Ishikawa (cell line): ENCODE measurements at regions not wholly inside any gene's neighbourhood (a gene's known extent, or its start where the extent isn't known, plus 50 kb on each side); places are given as distances from the start of the nearest gene placed in this dataset.
A peak's percentile ranks its signal among the peaks of the same experiment; 100 is the strongest.

Source experiments
- CEBPB ChIP-seq: IDR thresholded peaks from 2 replicates; pipeline ENCODE4 v1.6.1; 2012
- CREB1 ChIP-seq: IDR thresholded peaks from 2 replicates; pipeline ENCODE4 v1.6.1; 2012; ENCODE audit warnings: low read depth
- EGR1 ChIP-seq: IDR thresholded peaks from 2 replicates; pipeline ENCODE4 v1.6.1; 2012
- EP300 ChIP-seq: IDR thresholded peaks from 2 replicates; pipeline ENCODE4 v1.6.1; 2012; ENCODE audit warnings: borderline replicate concordance
- FOXM1 ChIP-seq: IDR thresholded peaks from 2 replicates; pipeline ENCODE4 v1.6.1; 2012; ENCODE audit warnings: low read depth, borderline replicate concordance
- NFIC ChIP-seq: IDR thresholded peaks from 2 replicates; pipeline ENCODE4 v1.6.1; 2012
- RAD21 ChIP-seq: IDR thresholded peaks from 2 replicates; pipeline ENCODE4 v1.6.1; 2012; ENCODE audit warnings: low read depth
- TAF1 ChIP-seq: IDR thresholded peaks from 2 replicates; pipeline ENCODE4 v1.6.1; 2012; ENCODE audit warnings: low read depth, mild to moderate bottlenecking
- TCF12 ChIP-seq: IDR thresholded peaks from 2 replicates; pipeline ENCODE4 v1.6.1; 2012; ENCODE audit warnings: low read depth
- TEAD4 ChIP-seq: IDR thresholded peaks from 2 replicates; pipeline ENCODE4 v1.6.1; 2012
- YY1 ChIP-seq: IDR thresholded peaks from 2 replicates; pipeline ENCODE4 v1.6.1; 2012; ENCODE audit warnings: low read depth
- ZBTB7A ChIP-seq: IDR thresholded peaks from 2 replicates; pipeline ENCODE4 v1.6.1; 2012; ENCODE audit warnings: low read depth
- TF ChIP-seq, protein P1 (sequence below): IDR thresholded peaks from 2 replicates; pipeline ENCODE4 v1.6.1; 2012
- TF ChIP-seq, protein P2 (sequence below): IDR thresholded peaks from 2 replicates; pipeline ENCODE4 v1.6.1; 2012; ENCODE audit warnings: low read depth, mild to moderate bottlenecking
- TF ChIP-seq, protein P3 (sequence below): IDR thresholded peaks from 2 replicates; pipeline ENCODE4 v1.6.1; 2012

DNA sequence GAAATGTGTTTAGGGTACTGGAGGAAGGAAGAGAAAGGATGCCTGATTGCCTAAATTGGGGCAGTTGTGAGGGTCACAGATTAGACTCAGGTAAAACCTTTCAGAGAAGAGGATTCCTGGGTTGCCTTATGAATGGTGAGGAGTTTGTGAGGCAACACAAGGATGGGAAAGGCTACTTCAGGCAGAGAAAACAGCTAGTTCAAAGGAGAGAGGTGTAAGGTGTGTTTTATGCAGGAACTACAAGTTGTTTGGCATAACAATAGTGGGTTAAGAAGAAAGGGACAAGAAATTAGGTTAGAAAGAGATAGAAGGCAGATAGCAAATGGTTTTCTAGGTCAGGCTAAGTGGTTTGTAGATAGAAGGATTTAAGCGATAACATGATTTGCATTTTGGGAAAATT is 75.1 kb upstream of the PGRMC2 start:
- TF ChIP-seq FOXM1 = no peak
- TF ChIP-seq YY1 = no peak
- TF ChIP-seq TAF1 = no peak
- TF ChIP-seq EP300 = no peak
- TF ChIP-seq, protein P1, sequence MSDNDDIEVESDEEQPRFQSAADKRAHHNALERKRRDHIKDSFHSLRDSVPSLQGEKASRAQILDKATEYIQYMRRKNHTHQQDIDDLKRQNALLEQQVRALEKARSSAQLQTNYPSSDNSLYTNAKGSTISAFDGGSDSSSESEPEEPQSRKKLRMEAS = no peak
- no peak for TF ChIP-seq RAD21
- TF ChIP-seq, protein P2, sequence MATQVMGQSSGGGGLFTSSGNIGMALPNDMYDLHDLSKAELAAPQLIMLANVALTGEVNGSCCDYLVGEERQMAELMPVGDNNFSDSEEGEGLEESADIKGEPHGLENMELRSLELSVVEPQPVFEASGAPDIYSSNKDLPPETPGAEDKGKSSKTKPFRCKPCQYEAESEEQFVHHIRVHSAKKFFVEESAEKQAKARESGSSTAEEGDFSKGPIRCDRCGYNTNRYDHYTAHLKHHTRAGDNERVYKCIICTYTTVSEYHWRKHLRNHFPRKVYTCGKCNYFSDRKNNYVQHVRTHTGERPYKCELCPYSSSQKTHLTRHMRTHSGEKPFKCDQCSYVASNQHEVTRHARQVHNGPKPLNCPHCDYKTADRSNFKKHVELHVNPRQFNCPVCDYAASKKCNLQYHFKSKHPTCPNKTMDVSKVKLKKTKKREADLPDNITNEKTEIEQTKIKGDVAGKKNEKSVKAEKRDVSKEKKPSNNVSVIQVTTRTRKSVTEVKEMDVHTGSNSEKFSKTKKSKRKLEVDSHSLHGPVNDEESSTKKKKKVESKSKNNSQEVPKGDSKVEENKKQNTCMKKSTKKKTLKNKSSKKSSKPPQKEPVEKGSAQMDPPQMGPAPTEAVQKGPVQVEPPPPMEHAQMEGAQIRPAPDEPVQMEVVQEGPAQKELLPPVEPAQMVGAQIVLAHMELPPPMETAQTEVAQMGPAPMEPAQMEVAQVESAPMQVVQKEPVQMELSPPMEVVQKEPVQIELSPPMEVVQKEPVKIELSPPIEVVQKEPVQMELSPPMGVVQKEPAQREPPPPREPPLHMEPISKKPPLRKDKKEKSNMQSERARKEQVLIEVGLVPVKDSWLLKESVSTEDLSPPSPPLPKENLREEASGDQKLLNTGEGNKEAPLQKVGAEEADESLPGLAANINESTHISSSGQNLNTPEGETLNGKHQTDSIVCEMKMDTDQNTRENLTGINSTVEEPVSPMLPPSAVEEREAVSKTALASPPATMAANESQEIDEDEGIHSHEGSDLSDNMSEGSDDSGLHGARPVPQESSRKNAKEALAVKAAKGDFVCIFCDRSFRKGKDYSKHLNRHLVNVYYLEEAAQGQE = no peak
- no peak for TF ChIP-seq EGR1
- TF ChIP-seq TEAD4 = no peak
- TF ChIP-seq CREB1 = no peak
- no peak for TF ChIP-seq TCF12
- TF ChIP-seq, protein P3, sequence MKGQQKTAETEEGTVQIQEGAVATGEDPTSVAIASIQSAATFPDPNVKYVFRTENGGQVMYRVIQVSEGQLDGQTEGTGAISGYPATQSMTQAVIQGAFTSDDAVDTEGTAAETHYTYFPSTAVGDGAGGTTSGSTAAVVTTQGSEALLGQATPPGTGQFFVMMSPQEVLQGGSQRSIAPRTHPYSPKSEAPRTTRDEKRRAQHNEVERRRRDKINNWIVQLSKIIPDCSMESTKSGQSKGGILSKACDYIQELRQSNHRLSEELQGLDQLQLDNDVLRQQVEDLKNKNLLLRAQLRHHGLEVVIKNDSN = no peak
- TF ChIP-seq CEBPB = no peak

DNA sequence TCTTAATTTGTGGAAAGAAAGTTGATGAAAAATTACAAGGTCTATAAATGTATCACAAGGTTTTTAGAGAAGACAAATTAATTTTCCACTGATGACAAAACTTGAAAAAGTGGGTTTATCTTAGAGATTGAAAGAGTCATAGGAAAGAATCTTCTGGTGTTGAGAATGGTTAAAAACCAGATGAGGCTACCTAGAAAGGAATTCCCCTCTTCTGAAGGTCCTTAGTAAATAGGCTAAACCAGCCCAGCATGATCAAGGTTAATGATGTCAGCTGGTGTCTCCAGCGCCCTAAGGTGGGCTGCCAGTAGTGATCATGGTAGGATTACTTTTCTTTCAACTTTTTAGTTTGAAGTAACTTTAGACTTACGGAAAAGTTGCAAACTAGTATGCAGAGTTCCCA is 71.8 kb upstream of the PGRMC2 start:
- TF ChIP-seq ZBTB7A (no peak), TAF1 (no peak), FOXM1 (no peak), YY1 (no peak), RAD21 (no peak), EP300 (no peak), CEBPB (no peak), NFIC (no peak), CREB1 (no peak), TCF12 (no peak), TEAD4 (no peak)
- TF ChIP-seq, protein P1 = no peak
- TF ChIP-seq, protein P3 = no peak
- TF ChIP-seq, protein P2 = no peak

DNA sequence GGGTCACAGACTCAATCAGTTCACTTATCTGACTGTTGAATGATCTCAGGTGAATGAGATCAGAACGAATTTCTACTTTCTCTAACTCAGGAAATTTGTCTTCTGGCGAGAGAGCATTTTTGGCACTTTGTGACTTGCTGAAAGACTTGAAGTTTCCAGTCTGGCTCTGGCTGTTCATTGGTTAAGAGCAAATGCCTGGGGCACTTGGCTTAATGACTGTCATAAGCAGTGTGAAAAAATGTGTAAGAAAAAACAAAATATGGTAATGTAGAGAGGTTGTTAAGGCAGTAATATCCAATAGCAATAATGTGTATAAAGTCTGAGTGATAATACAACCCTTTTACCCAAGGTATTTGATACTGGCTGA is 71.3 kb upstream of the PGRMC2 start:
- no peak for TF ChIP-seq ZBTB7A
- TF ChIP-seq RAD21 = no peak
- no peak for TF ChIP-seq TEAD4
- TF ChIP-seq FOXM1 = no peak
- TF ChIP-seq YY1 = no peak
- no peak for TF ChIP-seq TCF12
- no peak for TF ChIP-seq EGR1
- no peak for TF ChIP-seq EP300
- TF ChIP-seq CEBPB = no peak
- TF ChIP-seq, protein P1 = no peak
- no peak for TF ChIP-seq TAF1
- TF ChIP-seq CREB1 = no peak
- no peak for TF ChIP-seq NFIC
- TF ChIP-seq, protein P2 = no peak
- TF ChIP-seq, protein P3 = no peak

DNA sequence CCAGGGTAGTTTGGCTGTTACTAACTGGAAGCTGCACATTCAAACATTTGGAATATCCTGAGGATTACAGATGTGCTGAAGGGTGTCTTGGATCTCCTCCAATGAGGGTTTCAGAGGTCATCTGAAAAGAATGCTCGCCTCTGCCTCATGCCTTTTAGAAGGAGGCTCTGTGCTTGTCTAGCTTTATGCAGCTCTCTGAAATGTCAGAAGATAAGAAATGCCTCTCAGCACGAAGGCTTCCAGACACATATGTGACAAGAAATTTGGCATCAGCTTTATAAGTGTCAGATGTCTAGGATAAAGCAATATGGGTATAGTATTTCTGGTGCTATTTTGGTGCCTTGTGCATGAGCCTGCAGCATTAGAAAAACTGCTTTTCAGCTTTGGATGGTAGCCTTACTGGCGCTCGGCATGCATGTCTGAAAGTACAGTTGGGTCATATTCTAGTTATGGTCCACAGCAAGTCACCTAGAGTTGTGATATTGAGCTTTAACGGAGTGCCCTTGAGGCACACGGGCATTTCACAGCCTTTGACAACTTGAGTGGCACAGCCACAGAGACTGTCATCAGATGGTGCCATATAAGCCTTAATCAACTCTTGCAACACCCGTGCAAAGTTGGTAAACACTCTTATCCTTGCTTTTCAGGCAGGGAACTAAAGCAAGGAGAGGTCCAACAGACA is 70.8 kb upstream of the PGRMC2 start:
- TF ChIP-seq NFIC = peak; percentile 52
- no peak for TF ChIP-seq EP300
- peak; percentile 12; the same call in 1 of the 2 replicates for TF ChIP-seq TEAD4
- TF ChIP-seq TCF12 = 0 out of 2 replicates have a peak, but pooled peaks have one; percentile 22
